PC-9 (cell line): ENCODE measurements at regions not wholly inside any gene's neighbourhood (a gene's known extent, or its start where the extent isn't known, plus 50 kb on each side); places are given as distances from the start of the nearest gene placed in this dataset.

Experiments used
- BruUV-seq: library from RNA; stranded (reverse); fragments of 400-500 nt; replicated peaks from 2 replicates; lab custom pipeline; 2021; lab: Mats Ljungman, UMichigan
- CTCF ChIA-PET: fragments of 300-600 bp; sonication (Branson Sonifier 250); formaldehyde crosslinking; loops from one replicate; lab custom pipeline; 2022; ENCODE audit warnings: antibody characterized with exemption; lab: Charles Lee
- POLR2A ChIA-PET: fragments of 300-600 bp; sonication (Branson Sonifier 250); formaldehyde crosslinking; loops from one replicate; lab custom pipeline; 2022; ENCODE audit warnings: antibody characterized with exemption; ENCODE audit not compliant: unreplicated experiment; lab: Charles Lee
- DNase-seq, 2 experiments: peaks; one replicate each; pipeline versions ENCODE4 v3.0.0 to v3.0.0-alpha.2; 2015 to 2022; ENCODE audit warnings: mixed read lengths in 1 of 2
- H2AFZ ChIP-seq: fragments of 200-600 bp; sonication (generic); 2 replicates; pipeline ENCODE4 v1.8.1; 2017; ENCODE audit warnings: antibody characterized with exemption
- H3F3A ChIP-seq: fragments of 200-600 bp; sonication (generic); 2 replicates; pipeline ENCODE4 v1.8.1; 2017; ENCODE audit warnings: antibody characterized with exemption, mild to moderate bottlenecking, low read depth; ENCODE audit not compliant: insufficient read depth
- H3K27ac ChIP-seq: fragments of 200-600 bp; sonication (generic); 2 replicates; pipeline ENCODE4 v1.6.1; 2016; ENCODE audit warnings: mixed run types
- H3K27me3 ChIP-seq: fragments of 200-600 bp; sonication (generic); 2 replicates; pipeline ENCODE4 v1.6.1; 2016; ENCODE audit warnings: low read depth, mixed run types; ENCODE audit not compliant: insufficient read depth
- H3K36me3 ChIP-seq: fragments of 200-600 bp; sonication (generic); 2 replicates; pipeline ENCODE4 v1.6.1; 2016; ENCODE audit warnings: low read depth, mixed run types
- H3K4me1 ChIP-seq: fragments of 200-600 bp; sonication (generic); replicated peaks from 2 replicates; pipeline ENCODE4 v1.6.1; 2016; ENCODE audit warnings: mixed run types; ENCODE audit not compliant: insufficient read depth
- H3K4me2 ChIP-seq: fragments of 200-600 bp; sonication (generic); 2 replicates; pipeline ENCODE4 v1.6.1; 2017; ENCODE audit warnings: mixed run types
- H3K4me3 ChIP-seq: fragments of 200-600 bp; sonication (generic); 2 replicates; pipeline ENCODE4 v1.6.1; 2016; ENCODE audit warnings: mixed run types
- H3K79me2 ChIP-seq: fragments of 200-600 bp; sonication (generic); 2 replicates; pipeline ENCODE4 v1.6.1; 2017; ENCODE audit warnings: low read depth, mixed run types
- H3K9me2 ChIP-seq: fragments of 200-600 bp; sonication (generic); 2 replicates; pipeline ENCODE4 v1.8.1; 2017; ENCODE audit warnings: mild to moderate bottlenecking; ENCODE audit not compliant: insufficient read depth
- H3K9me3 ChIP-seq: fragments of 200-600 bp; sonication (generic); 2 replicates; pipeline ENCODE4 v1.8.1; 2016; ENCODE audit warnings: low read depth; ENCODE audit not compliant: insufficient read depth
- H4K20me1 ChIP-seq: fragments of 200-600 bp; sonication (generic); 2 replicates; pipeline ENCODE4 v1.8.1; 2017; ENCODE audit not compliant: insufficient read depth
- CTCF ChIP-seq: fragments of 200-600 bp; sonication (generic); conservative IDR thresholded peaks from 2 replicates; pipeline ENCODE4 v1.6.1; 2017; ENCODE audit warnings: mixed run types, antibody characterized with exemption, mild to moderate bottlenecking, moderate library complexity
- EZH2 ChIP-seq: fragments of 200-600 bp; sonication (generic); IDR thresholded peaks from 2 replicates; pipeline ENCODE4 v1.8.0; 2017; ENCODE audit warnings: antibody characterized with exemption, low read depth
- intact Hi-C: fragments of 100-400 bp; cut with micrococcal nuclease; formaldehyde crosslinking; loops from one replicate; pipeline ENCODE4 v1.10.0; 2022; ENCODE audit not compliant: unreplicated experiment

GRCh38 chr12:131543040-131543439 is 167.8 kb upstream of the SFSWAP start:
- H3F3A ChIP-seq = no peaks in the 10 kb centered on the region
- H2AFZ ChIP-seq = no peak overlapping the region
- DNase-seq = no peak
- H3K27ac ChIP-seq = no peak overlapping the region
- TF ChIP-seq EZH2 (no peak), CTCF (no peak)
- no peaks in the 10 kb centered on the region for H3K9me2 ChIP-seq
- no peaks in the 10 kb centered on the region for H3K36me3 ChIP-seq
- no peak overlapping the region for H3K4me3 ChIP-seq
- no peaks in the 10 kb centered on the region for H3K4me1 ChIP-seq
- intact Hi-C loops = no loop called here
- no TSS peak for BruUV-seq
- H3K79me2 ChIP-seq = no peaks in the 10 kb centered on the region
- no peaks in the 10 kb centered on the region for H4K20me1 ChIP-seq
- ChIA-PET CTCF (no interaction called here), POLR2A (no interaction called here)
- no peak overlapping the region for H3K4me2 ChIP-seq
- H3K9me3 ChIP-seq = no peaks in the 10 kb centered on the region
- peaks cover 52% of the 10 kb centered on the region for H3K27me3 ChIP-seq

GRCh38 chr12:131547555-131547954 is 163.3 kb upstream of the SFSWAP start:
- POLR2A ChIA-PET = no interaction called here
- no peaks in the 10 kb centered on the region for H3K9me2 ChIP-seq
- DNase-seq = no peak
- CTCF ChIA-PET = no interaction called here
- no peaks in the 10 kb centered on the region for H3K36me3 ChIP-seq
- no peaks in the 10 kb centered on the region for H3K9me3 ChIP-seq
- H4K20me1 ChIP-seq = no peaks in the 10 kb centered on the region
- H3K4me1 ChIP-seq = no peaks in the 10 kb centered on the region
- intact Hi-C loops = no loop called here
- H3K27ac ChIP-seq = no peak overlapping the region
- no peaks in the 10 kb centered on the region for H3F3A ChIP-seq
- TF ChIP-seq CTCF = no peak
- TF ChIP-seq EZH2 = no peak
- BruUV-seq = no TSS peak
- peaks cover 89% of the 10 kb centered on the region for H3K27me3 ChIP-seq
- H2AFZ ChIP-seq = no peak overlapping the region
- H3K79me2 ChIP-seq = no peaks in the 10 kb centered on the region
- H3K4me2 ChIP-seq = no peak overlapping the region
- no peak overlapping the region for H3K4me3 ChIP-seq

GRCh38 chr12:131550121-131550520 is 160.8 kb upstream of the SFSWAP start:
- CTCF ChIA-PET = no interaction called here
- Histone ChIP-seq H3K79me2 (no peaks in the 10 kb centered on the region), H2AFZ (no peak overlapping the region), H3K9me3 (no peaks in the 10 kb centered on the region), H3K4me3 (no peak overlapping the region), H3K4me2 (no peak overlapping the region), H3K36me3 (no peaks in the 10 kb centered on the region), H3K9me2 (no peaks in the 10 kb centered on the region), H4K20me1 (no peaks in the 10 kb centered on the region), H3K27me3 (peaks cover 97% of the 10 kb centered on the region), H3F3A (no peaks in the 10 kb centered on the region), H3K27ac (no peak overlapping the region), H3K4me1 (no peaks in the 10 kb centered on the region)
- TF ChIP-seq CTCF = no peak
- TF ChIP-seq EZH2 = no peak
- intact Hi-C loops = no loop called here
- no TSS peak for BruUV-seq
- DNase-seq = no peak
- POLR2A ChIA-PET = no interaction called here
